H9 (cell line): ENCODE measurements at regions not wholly inside any gene's neighbourhood (a gene's known extent, or its start where the extent isn't known, plus 50 kb on each side); places are given as distances from the start of the nearest gene placed in this dataset.

Experiments used
- DNase-seq: peaks from one replicate; pipeline ENCODE4 v3.0.0-alpha.2; 2017
- H2AFZ ChIP-seq: one replicate; pipeline ENCODE4 v1.6.1; 2013; ENCODE audit warnings: mild to moderate bottlenecking, low read length, control low read depth, moderate library complexity
- H2AK5ac ChIP-seq: 2 replicates; pipeline ENCODE4 v1.6.1; 2013; ENCODE audit warnings: low read length, control low read depth, mixed read lengths; ENCODE audit not compliant: insufficient read length
- H2BK120ac ChIP-seq: one replicate; pipeline ENCODE4 v1.6.1; 2013; ENCODE audit warnings: low read depth, mild to moderate bottlenecking, low read length, control low read depth, inconsistent platforms; ENCODE audit not compliant: poor library complexity, severe bottlenecking
- H2BK12ac ChIP-seq: 2 replicates; pipeline ENCODE4 v1.6.1; 2013; ENCODE audit warnings: low read length, control low read depth, mixed read lengths, low read depth; ENCODE audit not compliant: insufficient read length
- H2BK15ac ChIP-seq: 2 replicates; pipeline ENCODE4 v1.6.1; 2013; ENCODE audit warnings: low read depth, low read length, control low read depth
- H2BK20ac ChIP-seq: one replicate; pipeline ENCODE4 v1.6.1; 2013; ENCODE audit warnings: low read depth, mild to moderate bottlenecking, low read length, control low read depth, inconsistent platforms; ENCODE audit not compliant: poor library complexity, severe bottlenecking
- H2BK5ac ChIP-seq: 2 replicates; pipeline ENCODE4 v1.6.1; 2013; ENCODE audit warnings: low read length, control low read depth, mixed read lengths; ENCODE audit not compliant: insufficient read length
- H3K14ac ChIP-seq: 2 replicates; pipeline ENCODE4 v1.6.1; 2013; ENCODE audit warnings: low read length, control low read depth; ENCODE audit not compliant: insufficient read depth
- H3K18ac ChIP-seq: 2 replicates; pipeline ENCODE4 v1.6.1; 2013; ENCODE audit warnings: low read depth, mild to moderate bottlenecking, mixed read lengths, low read length, control low read depth; ENCODE audit not compliant: insufficient read length
- H3K23ac ChIP-seq: 2 replicates; pipeline ENCODE4 v1.6.1; 2013; ENCODE audit warnings: low read length, control low read depth, mixed read lengths, low read depth; ENCODE audit not compliant: insufficient read length
- H3K23me2 ChIP-seq: 2 replicates; pipeline ENCODE4 v1.6.1; 2013; ENCODE audit warnings: low read depth, mild to moderate bottlenecking, mixed read lengths, low read length, control low read depth; ENCODE audit not compliant: insufficient read length, poor library complexity, severe bottlenecking
- H3K27ac ChIP-seq: 2 replicates; pipeline ENCODE4 v1.5.1; 2013; ENCODE audit warnings: low read length, control low read depth, mixed read lengths, low read depth; ENCODE audit not compliant: insufficient read length
- H3K27me3 ChIP-seq: 2 replicates; pipeline ENCODE4 v1.6.1; 2013; ENCODE audit warnings: low read length, control low read depth, inconsistent platforms; ENCODE audit not compliant: insufficient read depth
- H3K4ac ChIP-seq: 2 replicates; pipeline ENCODE4 v1.6.1; 2013; ENCODE audit warnings: low read depth, mild to moderate bottlenecking, control low read depth, inconsistent platforms, low read length, moderate library complexity
- H3K4me1 ChIP-seq: 2 replicates; pipeline ENCODE4 v1.6.1; 2013; ENCODE audit warnings: low read length, control low read depth, inconsistent platforms; ENCODE audit not compliant: insufficient read depth
- H3K4me2 ChIP-seq: 2 replicates; pipeline ENCODE4 v1.6.1; 2013; ENCODE audit warnings: low read length, control low read depth, mixed read lengths; ENCODE audit not compliant: insufficient read length, insufficient read depth
- H3K56ac ChIP-seq: 2 replicates; pipeline ENCODE4 v1.6.1; 2013; ENCODE audit warnings: low read depth, mild to moderate bottlenecking, mixed read lengths, low read length, control low read depth; ENCODE audit not compliant: insufficient read length
- H3K79me1 ChIP-seq: 2 replicates; pipeline ENCODE4 v1.6.1; 2013; ENCODE audit warnings: low read depth, mild to moderate bottlenecking, moderate library complexity, low read length, control low read depth, inconsistent platforms; ENCODE audit not compliant: insufficient read depth, poor library complexity, severe bottlenecking
- H3K79me2 ChIP-seq: 2 replicates; pipeline ENCODE4 v1.6.1; 2013; ENCODE audit warnings: low read length, control low read depth, inconsistent platforms; ENCODE audit not compliant: insufficient read depth
- H3K9ac ChIP-seq: 2 replicates; pipeline ENCODE4 v1.6.1; 2013; ENCODE audit warnings: low read length, control low read depth, mixed read lengths; ENCODE audit not compliant: insufficient read length; ENCODE audit errors: extremely low read depth
- H3K9me3 ChIP-seq: one replicate; pipeline ENCODE4 v1.6.1; 2013; ENCODE audit warnings: low read depth, low read length, inconsistent platforms; ENCODE audit not compliant: control insufficient read depth
- H3T11ph ChIP-seq: one replicate; pipeline ENCODE4 v1.6.1; 2013; ENCODE audit warnings: mild to moderate bottlenecking, low read length, control low read depth, inconsistent platforms
- H4K20me1 ChIP-seq: one replicate; pipeline ENCODE4 v1.6.1; 2013; ENCODE audit not compliant: control insufficient read depth, insufficient read length, insufficient read depth
- H4K5ac ChIP-seq: 2 replicates; pipeline ENCODE4 v1.6.1; 2013; ENCODE audit warnings: low read depth, mild to moderate bottlenecking, mixed read lengths, low read length, control low read depth; ENCODE audit not compliant: insufficient read length
- H4K8ac ChIP-seq: replicated peaks from 2 replicates; pipeline ENCODE4 v1.6.1; 2013; ENCODE audit warnings: low read length, control low read depth, mixed read lengths, low read depth; ENCODE audit not compliant: insufficient read length
- H4K91ac ChIP-seq: 2 replicates; pipeline ENCODE4 v1.6.1; 2013; ENCODE audit warnings: low read depth, mild to moderate bottlenecking, moderate library complexity, mixed read lengths, low read length, control low read depth; ENCODE audit not compliant: insufficient read length
- H3K27ac Mint-ChIP-seq, 3 experiments: 2 replicates in 2 of 3; 3 replicates in 1 of 3; pipeline ENCODE4 v1.8.0; 2020 to 2021; ENCODE audit warnings: mixed read lengths in 3 of 3, mild to moderate bottlenecking in 1 of 3, moderate library complexity in 1 of 3
- H3K27me3 Mint-ChIP-seq: 2 replicates; pipeline ENCODE4 v1.8.0; 2021; ENCODE audit warnings: low read depth, mild to moderate bottlenecking, moderate library complexity, mixed read lengths
- H3K36me3 Mint-ChIP-seq, 3 experiments: 2 replicates in 2 of 3; 3 replicates in 1 of 3; pipeline ENCODE4 v1.8.0; 2020 to 2021; ENCODE audit warnings: low read depth in 3 of 3, mixed read lengths in 3 of 3; ENCODE audit not compliant: insufficient read depth in 1 of 3
- H3K4me1 Mint-ChIP-seq, 2 experiments: 2 replicates each; pipeline ENCODE4 v1.8.0; 2020; ENCODE audit warnings: mixed read lengths in 2 of 2
- H3K4me3 Mint-ChIP-seq, 2 experiments: 2 replicates in 1 of 2; 3 replicates in 1 of 2; pipeline ENCODE4 v1.8.0; 2020 to 2021; ENCODE audit warnings: mild to moderate bottlenecking in 2 of 2, mixed read lengths in 2 of 2, moderate library complexity in 1 of 2
- H3K9me3 Mint-ChIP-seq, 2 experiments: 2 replicates in 1 of 2; 3 replicates in 1 of 2; pipeline ENCODE4 v1.8.0; 2020; ENCODE audit warnings: mild to moderate bottlenecking in 2 of 2, mixed read lengths in 2 of 2, moderate library complexity in 1 of 2
- CTCF ChIP-seq: fragments of 200-600 bp; sonication (generic); conservative IDR thresholded peaks from 3 replicates; pipeline ENCODE4 v1.8.0; 2021; ENCODE audit warnings: antibody characterized with exemption, mild to moderate bottlenecking
- WGBS: extraction: QIAGEN DNeasy Blood & Tissue Kit; methylation state at CpG from one replicate; pipeline ENCODE4 v1.1.7; 2013; ENCODE audit warnings: missing lambda C conversion rate, low lambda C conversion rate, mixed read lengths; ENCODE audit not compliant: insufficient read length; ENCODE audit errors: extremely low coverage; 5-methylcytosine and 5-hydroxymethylcytosine counted together

- Mint-ChIP-seq H3K27ac (no peak overlapping the region), H3K36me3 (no peaks in the 10 kb centered on the region), H3K27me3 (no peaks in the 10 kb centered on the region), H3K4me3 (no peak overlapping the region), H3K9me3 (no peaks in the 10 kb centered on the region), H3K4me1 (no peaks in the 10 kb centered on the region)
- no peak overlapping the region for H3K14ac ChIP-seq
- no peak overlapping the region for H3K18ac ChIP-seq
- no peaks in the 10 kb centered on the region for H3K27me3 ChIP-seq
- H4K8ac ChIP-seq = no peak overlapping the region
- H3K23ac ChIP-seq = no peak overlapping the region
- TF ChIP-seq CTCF = no peak
- H3K79me2 ChIP-seq = no peaks in the 10 kb centered on the region
- no peak overlapping the region for H3K27ac ChIP-seq
- H3K79me1 ChIP-seq = no peaks in the 10 kb centered on the region
- H2AFZ ChIP-seq = no peak overlapping the region
- H3K56ac ChIP-seq = no peak overlapping the region
- no peaks in the 10 kb centered on the region for H3K4me1 ChIP-seq
- no peak overlapping the region for H2BK12ac ChIP-seq
- H3T11ph ChIP-seq = no peak overlapping the region
- H4K91ac ChIP-seq = no peak overlapping the region
- H3K9me3 ChIP-seq = no peaks in the 10 kb centered on the region
- no peak overlapping the region for H3K9ac ChIP-seq
- no peaks in the 10 kb centered on the region for H4K20me1 ChIP-seq
- DNase-seq = no peak
- H2AK5ac ChIP-seq = no peak overlapping the region
- no peaks in the 10 kb centered on the region for H3K23me2 ChIP-seq
- H3K4ac ChIP-seq = no peak overlapping the region
- no peak overlapping the region for H2BK15ac ChIP-seq
- H2BK120ac ChIP-seq = no peak overlapping the region
- WGBS = no CpG with 5 or more reads among the region's 4 CpGs
- no peak overlapping the region for H3K4me2 ChIP-seq
- H2BK5ac ChIP-seq = no peak overlapping the region
- no peak overlapping the region for H2BK20ac ChIP-seq
- no peak overlapping the region for H4K5ac ChIP-seq
Measured at GRCh38 chr1:69497441-69498221, 70.1 kb upstream of the LRRC7 start.
